OCI-LY1 (cell line): ENCODE measurements at regions not wholly inside any gene's neighbourhood (a gene's known extent, or its start where the extent isn't known, plus 50 kb on each side); places are given as distances from the start of the nearest gene placed in this dataset.

Experiments used
- CTCF ChIP-seq: fragments of 200-600 bp; sonication (generic), shearing (Covaris generic); IDR thresholded peaks from 2 replicates; pipeline ENCODE4 v1.5.1; 2017; ENCODE audit warnings: mild to moderate bottlenecking, antibody characterized with exemption, low read length, moderate library complexity, mixed read lengths
- EZH2 ChIP-seq: fragments of 200-600 bp; sonication (generic), shearing (Covaris generic); IDR thresholded peaks from 2 replicates; pipeline ENCODE4 v1.8.0; 2017; ENCODE audit warnings: borderline replicate concordance, mixed run types, mild to moderate bottlenecking, antibody characterized with exemption, low read length, moderate library complexity, mixed read lengths

- no peak for TF ChIP-seq CTCF
- no peak for TF ChIP-seq EZH2
Measured at GRCh38 chr2:11030036-11030435, 118.3 kb downstream of the KCNF1 start.
